H1 (cell line): ENCODE measurements at regions not wholly inside any gene's neighbourhood (a gene's known extent, or its start where the extent isn't known, plus 50 kb on each side); places are given as distances from the start of the nearest gene placed in this dataset.

Experiments
- BACH1 ChIP-seq: IDR thresholded peaks from 2 replicates; pipeline ENCODE4 v1.6.1; 2012; ENCODE audit warnings: low read length, improper control_type of control experiment
- CBX5 ChIP-seq: fragments of 300-800, 300-1000 bp; sonication (generic); IDR thresholded peaks from 2 replicates; pipeline ENCODE4 v1.7.1; 2016; ENCODE audit warnings: antibody characterized with exemption, low read length, low read depth
- CHD7 ChIP-seq: fragments of 300-600 bp; sonication (generic); IDR thresholded peaks from 2 replicates; pipeline ENCODE4 v1.7.1; 2012; ENCODE audit warnings: low read length, moderate library complexity, mild to moderate bottlenecking, inconsistent platforms; ENCODE audit not compliant: insufficient replicate concordance
- CTBP2 ChIP-seq: IDR thresholded peaks from 2 replicates; pipeline ENCODE4 v1.7.0; 2011; ENCODE audit warnings: borderline replicate concordance, mild to moderate bottlenecking, moderate library complexity, mixed read lengths, low read length; ENCODE audit not compliant: insufficient read depth, insufficient read length
- E2F6 ChIP-seq: IDR thresholded peaks from 2 replicates; pipeline ENCODE4 v1.6.1; 2012; ENCODE audit warnings: inconsistent platforms
- GTF2F1 ChIP-seq: IDR thresholded peaks from 2 replicates; pipeline ENCODE4 v1.6.1; 2012; ENCODE audit warnings: low read depth, low read length, improper control_type of control experiment, borderline replicate concordance
- SAP30 ChIP-seq: fragments of 300-600 bp; sonication (generic); IDR thresholded peaks from 2 replicates; pipeline ENCODE4 v1.7.1; 2012; ENCODE audit warnings: low read length, moderate library complexity, mild to moderate bottlenecking, inconsistent platforms; ENCODE audit not compliant: insufficient read depth, insufficient replicate concordance
- SIX5 ChIP-seq: IDR thresholded peaks from 2 replicates; pipeline ENCODE4 v1.6.1; 2011; ENCODE audit warnings: mild to moderate bottlenecking, low read depth, low read length
- SP2 ChIP-seq: IDR thresholded peaks from 2 replicates; pipeline ENCODE4 v1.6.1; 2012; ENCODE audit warnings: mild to moderate bottlenecking, low read length, inconsistent platforms

- TF ChIP-seq CHD7 (peak; percentile 71), SAP30 (no peak), CBX5 (no peak), GTF2F1 (no peak), SP2 (no peak), SIX5 (no peak), BACH1 (peak; percentile 89), E2F6 (peak; percentile 72), CTBP2 (peak; percentile 99)
Observed at GRCh38 chr1:43008115-43009060, 49.7 kb upstream of the SLC2A1 start (continued).
